GM19099 (cell line): ENCODE measurements at regions not wholly inside any gene's neighbourhood (a gene's known extent, or its start where the extent isn't known, plus 50 kb on each side); places are given as distances from the start of the nearest gene placed in this dataset.

Experiments used
- POLR2A ChIP-seq: IDR thresholded peaks from 3 replicates; pipeline ENCODE4 v1.6.1; 2011; ENCODE audit warnings: low read depth; ENCODE audit not compliant: insufficient read length; ENCODE audit errors: extremely low read depth

DNA sequence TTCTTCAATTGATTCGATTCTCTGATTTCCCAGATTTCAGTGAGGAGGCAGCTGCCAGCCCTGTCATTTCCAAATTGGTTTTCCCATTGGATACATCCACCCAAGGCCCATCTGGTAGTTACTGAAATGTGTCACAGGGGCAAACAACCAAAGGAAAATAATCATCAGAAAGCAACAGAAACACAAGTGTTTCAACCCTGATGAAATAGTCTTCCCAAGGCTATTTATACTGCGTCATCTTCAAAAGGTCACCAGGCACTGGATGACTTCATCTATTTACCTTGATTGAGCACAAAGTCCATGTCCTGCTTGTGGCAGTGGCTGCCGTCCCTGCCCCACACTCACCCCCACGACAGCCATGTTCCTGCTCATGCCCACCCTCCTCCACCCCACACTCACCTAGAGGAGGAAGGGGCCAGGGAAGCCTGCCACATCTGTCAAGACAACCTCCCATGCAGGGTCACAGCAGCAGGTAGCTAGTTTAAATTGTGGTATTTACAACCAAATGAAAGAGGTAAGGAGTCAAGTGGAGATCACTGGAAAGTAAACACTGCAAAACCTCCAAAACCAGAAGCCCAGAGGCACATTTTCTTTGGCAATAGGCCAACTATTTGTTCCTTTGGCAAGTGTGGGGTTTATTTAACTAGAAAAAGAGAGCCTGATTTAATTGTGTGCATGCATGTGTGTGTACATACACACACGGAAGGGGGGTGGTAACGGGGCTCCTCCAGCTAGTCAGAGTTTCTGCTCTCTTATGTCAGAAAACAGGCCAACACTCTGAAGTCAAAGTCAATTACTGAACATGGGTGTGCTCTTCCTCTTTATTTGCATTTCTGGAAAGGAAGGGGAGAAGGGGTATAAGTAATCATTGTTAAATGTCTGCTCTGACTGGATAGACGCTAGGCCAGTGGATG, 49.5 kb upstream of the RAB4A start:
- TF ChIP-seq POLR2A: no peak
